ENCODE measurements at regions not wholly inside any gene's neighbourhood (a gene's known extent, or its start where the extent isn't known, plus 50 kb on each side); places are given as distances from the start of the nearest gene placed in this dataset.

- Histone ChIP-seq H3K36me3 (replicated peaks) (no peaks in the 10 kb centered on the region), H3K9me3 (no peaks in the 10 kb centered on the region), H3K4me1 (no peaks in the 10 kb centered on the region), H3K4me3 (no peak overlapping the region), H3K27me3 (ENCODE audit: low read depth) (no peaks in the 10 kb centered on the region)
- in situ Hi-C loops (cut with MboI; ENCODE audit: low sequenced_read_pairs): no loop called here
- no peak for DNase-seq (ENCODE audit: low spot score in 2 of 2)
Observed at GRCh38 chr3:15942936-15943335, 145.2 kb upstream of the ANKRD28 start.

DNA sequence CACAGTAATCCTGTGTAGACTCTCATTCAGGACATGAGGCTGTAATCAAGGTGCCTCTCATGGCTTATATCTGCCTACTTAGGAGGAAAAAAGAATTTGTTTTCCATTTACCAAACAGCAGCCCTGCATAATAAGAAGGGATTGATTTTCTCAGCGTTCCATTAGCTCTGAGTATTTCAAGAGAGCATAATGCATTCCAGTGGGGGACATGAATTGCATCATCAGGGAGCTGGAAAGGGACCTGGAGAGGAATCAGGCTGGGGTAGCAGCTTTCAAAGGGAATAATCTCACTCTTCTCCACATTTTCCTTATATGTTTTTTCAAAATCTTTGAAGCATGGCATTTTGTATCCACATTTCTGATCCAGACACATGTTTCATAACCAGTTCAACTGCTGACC is 150.6 kb upstream of the ANKRD28 start:
- H3K36me3 ChIP-seq (replicated peaks): no peaks in the 10 kb centered on the region
- no peaks in the 10 kb centered on the region for H3K27me3 ChIP-seq (ENCODE audit: low read depth)
- in situ Hi-C loops (cut with MboI; ENCODE audit: low sequenced_read_pairs): no loop called here
- H3K4me3 ChIP-seq: no peak overlapping the region
- DNase-seq (ENCODE audit: low spot score in 2 of 2): no peak
- no peaks in the 10 kb centered on the region for H3K9me3 ChIP-seq
- no peaks in the 10 kb centered on the region for H3K4me1 ChIP-seq

- Histone ChIP-seq H3K27me3 (ENCODE audit: low read depth) (no peaks in the 10 kb centered on the region), H3K4me3 (no peak overlapping the region), H3K4me1 (no peaks in the 10 kb centered on the region), H3K9me3 (no peaks in the 10 kb centered on the region), H3K36me3 (replicated peaks) (no peaks in the 10 kb centered on the region)
- no peak for DNase-seq (ENCODE audit: low spot score in 2 of 2)
- in situ Hi-C loops (cut with MboI; ENCODE audit: low sequenced_read_pairs): no loop called here
Observed at GRCh38 chr3:15952543-15953175, 154.9 kb upstream of the ANKRD28 start.

GRCh38 chr3:15953841-15954240 is 156.1 kb upstream of the ANKRD28 start:
- H3K9me3 ChIP-seq: no peaks in the 10 kb centered on the region
- no peaks in the 10 kb centered on the region for H3K4me1 ChIP-seq
- DNase-seq (ENCODE audit: low spot score in 2 of 2): no peak
- H3K36me3 ChIP-seq (replicated peaks): no peaks in the 10 kb centered on the region
- no peaks in the 10 kb centered on the region for H3K27me3 ChIP-seq (ENCODE audit: low read depth)
- no peak overlapping the region for H3K4me3 ChIP-seq
- in situ Hi-C loops (cut with MboI; ENCODE audit: low sequenced_read_pairs): no loop called here

- no peaks in the 10 kb centered on the region for H3K27me3 ChIP-seq (ENCODE audit: low read depth)
- no peaks in the 10 kb centered on the region for H3K36me3 ChIP-seq (replicated peaks)
- no peaks in the 10 kb centered on the region for H3K9me3 ChIP-seq
- H3K4me1 ChIP-seq: no peaks in the 10 kb centered on the region
- in situ Hi-C loops (cut with MboI; ENCODE audit: low sequenced_read_pairs): no loop called here
- no peak overlapping the region for H3K4me3 ChIP-seq
- no peak for DNase-seq (ENCODE audit: low spot score in 2 of 2)
Observed at GRCh38 chr3:15955968-15956367, 158.2 kb upstream of the ANKRD28 start.

- in situ Hi-C loops (cut with MboI; ENCODE audit: low sequenced_read_pairs): no loop called here
- no peaks in the 10 kb centered on the region for H3K9me3 ChIP-seq
- no peaks in the 10 kb centered on the region for H3K4me1 ChIP-seq
- H3K4me3 ChIP-seq: no peak overlapping the region
- no peak for DNase-seq (ENCODE audit: low spot score in 2 of 2)
- H3K27me3 ChIP-seq (ENCODE audit: low read depth): no peaks in the 10 kb centered on the region
- no peaks in the 10 kb centered on the region for H3K36me3 ChIP-seq (replicated peaks)
Observed at GRCh38 chr3:15958692-15959433, 161.1 kb upstream of the ANKRD28 start.

DNA sequence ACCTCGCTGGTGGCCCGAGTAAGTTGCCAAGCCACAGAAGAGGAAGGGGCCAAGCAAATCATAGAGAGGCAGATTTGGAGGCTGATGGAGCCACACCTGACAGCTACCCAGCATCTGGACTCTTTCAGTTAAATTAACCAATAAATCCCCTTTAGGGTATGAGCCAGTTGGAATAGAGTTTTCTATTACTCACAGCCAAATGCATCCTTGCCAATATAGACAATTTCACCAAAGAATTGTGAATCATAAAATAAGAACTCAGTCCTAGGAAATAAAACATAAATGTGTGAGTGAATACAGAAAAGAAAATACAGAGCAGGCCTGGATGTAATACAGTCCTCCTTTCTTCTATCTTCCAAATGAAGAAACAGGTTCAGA is 161.6 kb upstream of the ANKRD28 start:
- Histone ChIP-seq H3K36me3 (replicated peaks) (no peaks in the 10 kb centered on the region), H3K4me1 (no peaks in the 10 kb centered on the region), H3K9me3 (no peaks in the 10 kb centered on the region), H3K4me3 (no peak overlapping the region), H3K27me3 (ENCODE audit: low read depth) (no peaks in the 10 kb centered on the region)
- in situ Hi-C loops (cut with MboI; ENCODE audit: low sequenced_read_pairs): no loop called here
- no peak for DNase-seq (ENCODE audit: low spot score in 2 of 2)

DNA sequence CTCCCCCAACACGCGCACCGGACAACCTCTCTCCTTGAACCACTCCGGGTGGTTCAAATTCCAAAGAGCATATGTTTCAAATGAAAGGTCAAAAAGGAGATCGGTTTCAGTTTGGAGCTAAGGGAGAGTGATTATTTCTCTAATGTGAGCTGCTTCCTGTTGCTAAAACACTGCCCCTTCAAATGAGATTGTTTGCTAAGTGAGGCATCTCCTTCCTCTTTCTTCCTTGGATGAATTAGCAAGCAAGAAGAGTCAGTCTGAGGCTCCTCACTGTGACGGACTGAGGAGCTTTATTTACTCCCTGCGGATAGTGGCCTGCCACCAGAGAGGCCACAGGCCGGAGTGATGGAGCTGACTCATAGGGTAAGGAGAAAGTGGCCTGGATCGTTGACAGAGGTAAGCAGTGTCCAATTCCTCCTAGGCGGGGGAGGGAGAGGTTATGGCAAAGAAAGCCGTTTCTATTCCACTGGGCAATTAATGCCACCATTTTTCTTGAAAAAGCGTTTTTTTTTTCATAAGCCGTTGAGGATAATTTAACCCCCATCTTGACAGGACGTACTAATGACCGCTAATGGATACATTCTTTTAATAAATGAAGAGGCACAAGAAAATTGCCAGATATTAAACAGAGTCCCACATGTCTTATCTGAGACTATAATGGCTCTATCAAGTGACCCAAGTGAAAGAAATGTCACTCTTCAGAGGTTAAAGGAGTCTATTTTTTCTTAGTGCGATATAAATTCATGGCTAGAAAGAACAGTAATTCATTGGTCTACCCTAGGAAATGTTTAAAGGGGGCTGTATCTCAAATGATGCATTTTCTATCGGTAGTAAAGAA is 167.0 kb upstream of the ANKRD28 start:
- Histone ChIP-seq H3K9me3 (no peaks in the 10 kb centered on the region), H3K4me1 (no peaks in the 10 kb centered on the region), H3K27me3 (ENCODE audit: low read depth) (no peaks in the 10 kb centered on the region), H3K4me3 (no peak overlapping the region), H3K36me3 (replicated peaks) (no peaks in the 10 kb centered on the region)
- no peak for DNase-seq (ENCODE audit: low spot score in 2 of 2)
- in situ Hi-C loops (cut with MboI; ENCODE audit: low sequenced_read_pairs): no loop called here

DNA sequence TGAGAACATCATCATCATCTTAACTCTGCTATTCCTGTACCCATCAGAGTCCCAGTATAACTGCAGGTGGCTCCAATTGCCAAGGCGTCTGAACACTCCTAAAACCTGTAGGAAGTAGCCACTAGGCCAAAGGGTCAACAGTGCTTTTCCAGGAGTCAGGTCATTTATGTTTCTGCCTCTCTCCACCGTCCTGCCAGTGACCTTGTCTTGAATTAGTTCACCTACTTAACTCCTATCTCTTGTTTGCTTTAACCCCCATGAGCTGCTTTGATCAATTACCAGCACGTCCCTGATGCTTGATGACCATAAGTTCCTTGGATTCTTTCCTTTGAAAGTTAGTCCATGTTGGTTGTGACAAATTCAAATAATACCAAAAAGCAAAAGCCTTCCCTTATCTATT is 169.8 kb upstream of the ANKRD28 start:
- Histone ChIP-seq H3K36me3 (replicated peaks) (no peaks in the 10 kb centered on the region), H3K4me1 (no peaks in the 10 kb centered on the region), H3K4me3 (no peak overlapping the region), H3K9me3 (no peaks in the 10 kb centered on the region), H3K27me3 (ENCODE audit: low read depth) (no peaks in the 10 kb centered on the region)
- DNase-seq (ENCODE audit: low spot score in 2 of 2): no peak
- in situ Hi-C loops (cut with MboI; ENCODE audit: low sequenced_read_pairs): no loop called here

- Histone ChIP-seq H3K9me3 (no peaks in the 10 kb centered on the region), H3K27me3 (ENCODE audit: low read depth) (no peaks in the 10 kb centered on the region), H3K4me1 (no peaks in the 10 kb centered on the region), H3K4me3 (no peak overlapping the region), H3K36me3 (replicated peaks) (no peaks in the 10 kb centered on the region)
- DNase-seq (ENCODE audit: low spot score in 2 of 2): no peak
- in situ Hi-C loops (cut with MboI; ENCODE audit: low sequenced_read_pairs): no loop called here
Observed at GRCh38 chr3:15969874-15970640, 172.3 kb upstream of the ANKRD28 start.

- DNase-seq (ENCODE audit: low spot score in 2 of 2): no peak
- Histone ChIP-seq H3K4me1 (no peaks in the 10 kb centered on the region), H3K4me3 (no peak overlapping the region), H3K9me3 (no peaks in the 10 kb centered on the region), H3K36me3 (replicated peaks) (no peaks in the 10 kb centered on the region), H3K27me3 (ENCODE audit: low read depth) (no peaks in the 10 kb centered on the region)
- in situ Hi-C loops (cut with MboI; ENCODE audit: low sequenced_read_pairs): no loop called here
Observed at GRCh38 chr3:15973414-15973813, 175.6 kb upstream of the ANKRD28 start.

- Histone ChIP-seq H3K27me3 (ENCODE audit: low read depth) (no peaks in the 10 kb centered on the region), H3K36me3 (replicated peaks) (no peaks in the 10 kb centered on the region), H3K9me3 (no peaks in the 10 kb centered on the region), H3K4me1 (no peaks in the 10 kb centered on the region), H3K4me3 (no peak overlapping the region)
- in situ Hi-C loops (cut with MboI; ENCODE audit: low sequenced_read_pairs): no loop called here
- DNase-seq (ENCODE audit: low spot score in 2 of 2): no peak
Observed at GRCh38 chr3:15973940-15974339, 176.2 kb upstream of the ANKRD28 start.

GRCh38 chr3:15974647-15975046 is 176.9 kb upstream of the ANKRD28 start:
- in situ Hi-C loops (cut with MboI; ENCODE audit: low sequenced_read_pairs): no loop called here
- DNase-seq (ENCODE audit: low spot score in 2 of 2): peak in 1 of 2 experiments; percentile 57
- no peaks in the 10 kb centered on the region for H3K27me3 ChIP-seq (ENCODE audit: low read depth)
- no peak overlapping the region for H3K4me3 ChIP-seq
- H3K36me3 ChIP-seq (replicated peaks): no peaks in the 10 kb centered on the region
- no peaks in the 10 kb centered on the region for H3K4me1 ChIP-seq
- no peaks in the 10 kb centered on the region for H3K9me3 ChIP-seq

Measured in HAP-1 (cell line).